ENCODE measurements at regions not wholly inside any gene's neighbourhood (a gene's known extent, or its start where the extent isn't known, plus 50 kb on each side); places are given as distances from the start of the nearest gene placed in this dataset.

DNA sequence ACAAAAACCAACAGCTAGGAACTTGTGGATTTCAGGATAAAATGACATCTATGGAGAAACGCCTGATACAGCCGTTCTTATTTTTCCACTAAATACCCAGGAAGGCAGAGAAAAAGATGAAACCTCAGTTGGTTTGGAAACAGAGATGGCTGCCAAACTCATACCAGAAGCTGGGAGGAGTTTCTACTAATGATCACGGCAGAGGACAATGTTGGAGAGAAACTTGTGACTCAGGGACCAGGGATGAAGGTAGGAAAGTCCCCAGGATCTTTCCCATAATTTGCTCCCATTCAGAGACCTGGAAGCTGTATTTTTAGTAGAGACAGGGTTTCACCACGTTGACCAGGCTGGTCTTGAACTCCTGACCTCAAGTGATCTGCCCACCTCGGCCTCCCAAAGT, 187.1 kb upstream of the IER5L start:
- TF ChIP-seq POLR2AphosphoS5 (IDR thresholded peaks at IDR 0.05), result no peak
- no peak for TF ChIP-seq CTCF (IDR thresholded peaks at IDR 0.05 in 8 of 11, conservative IDR thresholded peaks at IDR 0.05 in 3 of 11)
- no peak for TF ChIP-seq POLR2A (IDR thresholded peaks at IDR 0.05)
